Panc1 (cell line): ENCODE measurements at regions not wholly inside any gene's neighbourhood (a gene's known extent, or its start where the extent isn't known, plus 50 kb on each side); places are given as distances from the start of the nearest gene placed in this dataset.

ENCODE experiments used
- CTCF ChIP-seq: fragments of 450-650 bp; IDR thresholded peaks from 2 replicates; pipeline ENCODE4 v1.5.1; 2017; ENCODE audit warnings: mild to moderate bottlenecking
- POLR2AphosphoS5 ChIP-seq: IDR thresholded peaks from 2 replicates; pipeline ENCODE4 v1.6.1; 2012; ENCODE audit warnings: mild to moderate bottlenecking, low read depth, low read length, moderate library complexity
- REST ChIP-seq, 2 experiments: IDR thresholded peaks; 2 replicates each; pipeline ENCODE4 v1.6.1; 2011 to 2012; ENCODE audit warnings: low read depth in 2 of 2, control low read depth in 1 of 2, low read length in 1 of 2, mild to moderate bottlenecking in 1 of 2, moderate library complexity in 1 of 2; ENCODE audit not compliant: insufficient read depth in 1 of 2

GRCh38 chr2:211204902-211205301 is 648.5 kb downstream of the CPS1 start:
- no peak for TF ChIP-seq REST (IDR thresholded peaks at IDR 0.05; ENCODE audit: insufficient read depth in 1 of 2, low read depth in 2 of 2, low read length in 1 of 2)
- no peak for TF ChIP-seq CTCF
- TF ChIP-seq POLR2AphosphoS5: no peak
